ENCODE measurements at regions not wholly inside any gene's neighbourhood (a gene's known extent, or its start where the extent isn't known, plus 50 kb on each side); places are given as distances from the start of the nearest gene placed in this dataset.

- TF ChIP-seq CTCF (conservative IDR thresholded peaks at IDR 0.05): no peak
- no peak for TF ChIP-seq EZH2 (IDR thresholded peaks at IDR 0.05; ENCODE audit: low read depth)
Observed at GRCh38 chr3:86381247-86381646, 609.7 kb downstream of the VGLL3 start.
